HG03432 (cell line): ENCODE measurements at regions not wholly inside any gene's neighbourhood (a gene's known extent, or its start where the extent isn't known, plus 50 kb on each side); places are given as distances from the start of the nearest gene placed in this dataset.
"Not testable (repeated sequence)": the region's sequence is repeated elsewhere in the genome, so short reads cannot be mapped to it uniquely, and the experiment has no call there.

Experiments
- ATAC-seq: cut with Tn5 transposase; IDR thresholded peaks from one replicate; pipeline ENCODE4 v1.9.1; 2021; ENCODE audit warnings: mild to moderate bottlenecking, moderate library complexity; ENCODE audit not compliant: unreplicated experiment

DNA sequence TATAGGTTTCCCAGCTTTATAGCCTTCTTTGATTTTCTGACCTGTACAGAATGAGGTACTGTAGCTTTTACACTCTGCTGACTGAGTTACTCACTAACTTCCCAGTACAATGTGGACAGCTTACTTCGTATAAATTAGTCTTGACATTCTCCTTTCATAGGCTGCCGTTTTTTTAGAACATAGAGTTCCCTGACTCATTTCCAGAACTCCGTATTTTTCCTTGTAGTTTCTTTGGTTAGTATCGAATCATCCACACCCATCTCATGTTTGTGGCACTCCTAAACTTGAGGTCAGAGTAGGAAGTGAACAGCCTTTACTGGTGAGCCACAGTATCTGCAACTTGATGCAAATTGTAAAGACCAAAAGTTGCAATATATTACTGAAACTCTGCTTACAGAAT lies 303.9 kb downstream of the SLITRK5 start:
- ATAC-seq, result no peak

- not testable (repeated sequence) for ATAC-seq
These were observed 305.5 kb downstream of the SLITRK5 start for GRCh38 chr13:87976650-87977049.

- no peak for ATAC-seq
These were observed 310.2 kb downstream of the SLITRK5 start for GRCh38 chr13:87981416-87981815.

DNA sequence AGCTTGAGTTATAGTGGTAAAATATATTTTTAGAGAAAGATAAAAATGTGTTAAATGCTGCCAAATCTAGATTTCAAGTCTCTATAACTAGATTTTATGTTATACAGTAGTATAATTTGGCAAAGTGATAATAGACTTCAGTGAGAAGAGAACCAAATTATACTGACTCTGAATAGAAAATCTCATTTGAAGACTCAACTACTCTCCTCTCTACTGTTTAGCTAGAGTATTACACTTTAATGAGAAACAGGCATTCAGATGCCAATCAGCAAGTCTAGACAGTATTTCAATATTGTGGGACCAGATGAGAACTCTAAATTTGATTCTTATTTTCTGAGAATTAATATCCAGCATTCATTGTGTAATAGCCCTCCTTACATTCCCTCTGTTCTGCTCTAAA lies 311.2 kb downstream of the SLITRK5 start:
- no peak for ATAC-seq

DNA sequence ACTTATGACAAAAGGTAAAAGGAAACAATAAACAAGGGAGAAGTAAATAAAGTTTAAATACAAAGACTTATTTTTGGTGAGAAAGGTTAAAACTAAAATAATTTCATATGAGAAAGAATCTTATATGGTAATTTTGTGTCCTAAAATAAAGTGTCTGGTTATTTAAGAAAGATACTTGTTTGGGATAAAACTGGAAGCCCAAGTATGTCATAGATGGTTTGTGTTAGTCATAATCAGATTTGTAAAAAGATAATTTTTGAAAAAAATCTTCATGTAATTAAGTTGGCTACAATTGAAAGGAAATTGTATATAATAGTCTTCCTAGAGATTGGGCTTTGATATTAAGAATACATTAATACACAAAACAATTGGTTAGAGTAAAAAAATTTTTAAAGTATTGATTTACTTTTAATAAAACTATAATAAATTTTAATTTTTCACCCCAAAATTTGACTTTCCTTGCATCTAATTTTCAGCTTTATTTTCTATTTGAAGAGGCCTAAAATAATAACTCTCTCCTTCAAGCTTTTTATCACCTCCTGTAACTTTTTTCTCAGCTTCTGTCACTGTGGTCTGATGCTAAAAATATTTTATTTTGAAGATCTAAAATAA lies 315.6 kb downstream of the SLITRK5 start:
- no peak for ATAC-seq

GRCh38 chr13:87998081-87998480 lies 326.9 kb downstream of the SLITRK5 start:
- no peak for ATAC-seq

DNA sequence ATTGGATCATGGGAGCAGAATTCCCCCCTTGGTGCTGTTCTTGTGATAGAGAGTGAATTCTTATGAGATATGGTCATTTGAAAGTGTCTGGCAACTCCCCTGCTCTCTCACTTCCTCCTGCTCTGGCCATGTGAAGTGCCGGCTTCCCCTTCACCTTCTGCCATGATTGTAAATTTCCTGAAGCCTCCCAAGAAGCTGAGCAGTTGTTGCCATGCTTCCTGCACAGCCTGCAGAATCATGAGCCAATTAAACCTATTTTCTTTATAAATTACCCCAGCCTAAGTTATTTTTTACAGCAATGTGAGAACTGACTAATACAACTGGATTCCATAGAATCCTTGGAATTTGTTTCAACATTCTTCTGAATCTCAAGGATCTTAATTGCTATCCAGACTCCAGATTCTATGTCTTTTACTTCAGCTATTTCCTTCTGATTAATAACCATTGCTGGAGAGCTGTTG lies 328.1 kb downstream of the SLITRK5 start:
- no peak for ATAC-seq

DNA sequence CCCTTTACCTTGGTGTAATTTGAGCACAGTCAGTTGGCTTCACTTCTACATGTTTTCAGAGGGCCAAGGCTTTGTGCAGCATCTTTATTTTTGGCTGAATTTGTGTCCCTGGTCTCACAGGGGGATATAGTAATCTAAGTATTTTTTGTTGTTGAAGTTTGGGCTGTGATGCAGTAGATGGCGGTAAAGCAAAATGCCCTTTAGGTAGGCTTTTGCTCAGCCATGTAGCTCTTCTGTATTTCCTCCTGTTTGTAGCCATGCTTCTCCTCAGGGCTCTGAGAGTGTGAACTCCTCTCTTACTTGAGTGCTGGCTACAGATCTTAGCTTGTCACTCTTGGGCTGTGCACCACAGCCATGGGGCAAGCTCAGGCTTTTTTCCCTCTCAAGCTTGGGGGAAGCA lies 328.6 kb downstream of the SLITRK5 start:
- ATAC-seq, result no peak

DNA sequence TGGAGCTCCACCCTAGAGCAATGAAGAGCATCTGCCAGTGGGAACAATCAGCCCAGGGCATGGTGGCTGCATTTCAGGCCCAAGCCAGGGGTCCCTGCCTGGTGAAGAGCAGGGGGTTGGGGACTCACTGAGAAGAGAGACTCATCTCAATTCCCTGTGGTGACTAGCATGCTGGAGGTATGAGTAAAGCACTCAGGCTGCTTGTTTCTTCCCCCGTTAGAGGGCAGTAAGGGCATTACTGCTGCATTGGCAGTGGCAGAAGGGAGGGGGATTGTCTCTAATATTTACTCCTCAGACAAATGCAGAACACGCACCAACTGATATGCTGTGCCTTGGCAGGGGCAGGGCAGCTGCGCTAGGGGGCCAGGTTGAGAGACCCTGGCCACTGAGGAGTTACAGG lies 329.1 kb downstream of the SLITRK5 start:
- ATAC-seq, result no peak

DNA sequence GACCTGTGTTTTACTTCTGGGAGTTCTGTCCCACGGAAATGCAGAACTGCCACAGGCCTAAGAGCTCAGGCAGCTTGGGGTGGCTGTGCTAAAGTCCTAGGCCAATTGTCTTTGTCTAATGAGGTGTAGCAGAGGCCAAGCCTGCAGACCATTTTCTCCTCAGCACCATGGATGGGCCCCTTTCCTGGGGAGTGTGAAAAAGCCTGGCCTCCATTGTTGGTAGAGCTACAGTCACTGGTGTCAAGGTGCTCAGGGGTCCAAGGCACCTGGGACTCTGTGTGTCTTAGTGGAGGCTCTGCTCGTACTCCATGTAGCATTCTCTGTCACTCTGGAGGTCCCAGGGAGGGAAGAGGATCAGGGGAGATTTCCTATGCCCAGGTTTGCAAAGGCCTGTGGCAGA lies 329.6 kb downstream of the SLITRK5 start:
- ATAC-seq, result no peak

- no peak for ATAC-seq
These were observed 334.0 kb downstream of the SLITRK5 start for GRCh38 chr13:88005188-88005587.

DNA sequence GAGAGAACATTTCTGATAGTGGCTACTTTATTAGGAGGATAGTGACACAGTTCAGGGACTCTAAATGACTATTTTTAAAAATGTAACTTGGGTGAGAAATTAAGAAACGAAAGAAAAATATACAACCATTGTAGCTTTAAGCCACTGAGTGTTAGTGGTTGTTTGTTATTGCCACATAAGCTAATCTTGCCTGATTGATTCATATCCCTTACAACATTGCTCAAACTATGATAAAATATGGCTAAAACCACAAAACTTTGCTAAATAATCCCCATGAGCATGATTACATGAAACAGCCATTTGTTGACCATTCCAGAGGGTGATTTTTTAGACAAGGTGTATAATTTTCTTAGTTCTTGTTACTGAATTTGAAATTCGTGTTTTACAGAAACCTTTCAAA lies 343.4 kb downstream of the SLITRK5 start:
- no peak for ATAC-seq

- ATAC-seq, result no peak
These were observed 351.4 kb downstream of the SLITRK5 start for GRCh38 chr13:88022431-88023208.

GRCh38 chr13:88026241-88026640 lies 355.1 kb downstream of the SLITRK5 start:
- no peak for ATAC-seq

GRCh38 chr13:88031980-88032559 lies 360.9 kb downstream of the SLITRK5 start:
- ATAC-seq, result no peak

- not testable (repeated sequence) for ATAC-seq
These were observed 365.0 kb downstream of the SLITRK5 start for GRCh38 chr13:88036205-88036604.

GRCh38 chr13:88042489-88042888 lies 371.3 kb downstream of the SLITRK5 start:
- ATAC-seq, result no peak

DNA sequence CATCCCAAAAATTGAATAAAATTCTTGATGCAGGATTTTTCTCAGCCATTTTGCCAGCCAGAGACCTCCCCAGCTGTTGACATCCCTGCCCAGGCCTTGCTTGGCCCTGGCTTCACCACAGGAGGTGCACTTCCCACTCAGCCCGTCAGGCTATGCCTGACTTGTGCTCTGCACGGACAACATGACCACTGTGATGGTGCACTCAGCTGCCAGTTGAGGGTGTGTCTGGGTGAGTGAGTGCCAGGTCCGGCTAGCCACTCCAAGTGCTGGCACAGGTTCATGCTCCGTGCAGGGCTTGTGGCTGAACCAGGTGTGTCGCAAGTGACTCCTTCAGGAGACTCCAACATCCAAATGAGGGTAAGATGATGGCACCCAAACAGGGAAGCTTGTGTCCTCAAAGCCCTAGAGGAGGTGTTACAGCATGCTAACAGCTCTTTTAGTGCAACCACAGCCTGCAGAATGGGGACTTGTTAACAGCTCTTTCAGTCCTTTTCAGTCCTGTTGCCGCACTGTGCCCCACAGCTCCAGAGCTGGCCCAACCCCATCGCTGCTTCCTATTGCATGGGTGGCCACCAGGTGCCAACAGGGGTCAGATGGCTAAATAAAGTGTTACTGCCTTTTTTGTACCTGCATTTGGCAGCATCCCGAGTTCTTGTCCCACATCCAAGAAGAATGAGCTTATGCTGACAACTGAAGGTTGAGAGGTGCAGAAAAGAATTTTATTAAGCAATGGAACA lies 380.7 kb downstream of the SLITRK5 start:
- no peak for ATAC-seq

DNA sequence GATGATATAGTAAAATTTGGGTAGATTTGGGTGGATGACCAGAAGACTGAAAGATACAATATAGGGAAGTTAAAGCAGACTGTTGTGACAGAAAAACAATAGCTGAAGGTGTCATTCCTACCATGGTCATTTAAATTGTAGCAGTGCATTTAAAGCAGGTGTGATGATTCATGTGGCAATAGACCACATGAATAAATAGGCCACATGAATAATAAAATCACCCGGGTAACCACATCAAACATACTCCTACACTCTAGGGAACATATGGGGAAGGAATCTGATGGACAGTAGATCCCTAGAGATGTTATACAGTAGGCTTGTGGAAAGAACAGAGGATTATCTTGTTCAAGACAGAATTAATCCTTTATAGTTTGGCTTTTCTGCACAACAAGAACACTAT lies 392.6 kb downstream of the SLITRK5 start:
- no peak for ATAC-seq

DNA sequence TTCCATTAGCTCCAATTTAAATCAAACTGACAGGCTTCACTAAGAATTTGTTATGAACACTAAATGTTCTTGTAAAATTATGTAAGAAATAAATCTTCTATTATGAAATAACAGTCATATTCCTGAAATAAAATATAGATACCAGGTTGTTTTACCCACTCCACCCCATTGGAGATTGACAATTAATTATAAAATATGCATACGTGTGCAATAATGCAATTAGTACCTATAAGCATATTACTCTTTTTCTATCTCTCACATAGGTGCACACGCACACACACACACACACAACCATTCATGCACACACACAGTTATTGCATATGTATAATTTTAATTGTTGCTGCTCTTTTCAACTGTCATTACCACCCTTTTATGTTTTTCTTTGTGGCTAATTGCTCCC lies 395.7 kb downstream of the SLITRK5 start:
- no peak for ATAC-seq

DNA sequence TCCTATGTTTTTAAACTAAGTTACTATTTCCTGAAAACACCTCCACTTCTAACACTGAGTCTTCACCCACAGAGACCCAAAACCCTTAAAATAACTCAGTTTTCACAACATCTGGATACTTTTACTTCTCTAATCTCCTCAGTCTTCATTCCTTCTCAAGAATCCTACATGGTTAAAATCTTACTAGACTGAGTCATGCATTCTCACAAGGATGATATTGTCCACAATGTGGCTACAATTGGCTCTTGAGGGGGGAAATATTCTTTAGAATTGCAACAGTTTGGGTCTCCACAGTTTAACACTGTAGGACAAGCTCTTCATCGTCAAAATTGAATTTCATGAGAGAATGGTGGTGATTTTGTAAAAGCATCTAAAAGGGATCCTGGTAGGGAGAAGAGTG lies 397.1 kb downstream of the SLITRK5 start:
- ATAC-seq, result no peak

- no peak for ATAC-seq
These were observed 397.8 kb downstream of the SLITRK5 start for GRCh38 chr13:88068975-88069374.
